AG09319 (cell line): ENCODE measurements at regions not wholly inside any gene's neighbourhood (a gene's known extent, or its start where the extent isn't known, plus 50 kb on each side); places are given as distances from the start of the nearest gene placed in this dataset.

Experiments
- DNase-seq: peaks from one replicate; pipeline ENCODE4 v3.0.0-alpha.2; 2010; ENCODE audit warnings: low read depth; ENCODE audit errors: extremely low read depth
- CTCF ChIP-seq: IDR thresholded peaks from 2 replicates; pipeline ENCODE4 v1.5.1; 2011; ENCODE audit warnings: low read depth, mild to moderate bottlenecking, inconsistent platforms, low read length, moderate library complexity

- no peak for TF ChIP-seq CTCF
- DNase-seq: peak; percentile 32
Observed at GRCh38 chr3:110027446-110028080, 690.2 kb upstream of the DPPA4 start.

DNA sequence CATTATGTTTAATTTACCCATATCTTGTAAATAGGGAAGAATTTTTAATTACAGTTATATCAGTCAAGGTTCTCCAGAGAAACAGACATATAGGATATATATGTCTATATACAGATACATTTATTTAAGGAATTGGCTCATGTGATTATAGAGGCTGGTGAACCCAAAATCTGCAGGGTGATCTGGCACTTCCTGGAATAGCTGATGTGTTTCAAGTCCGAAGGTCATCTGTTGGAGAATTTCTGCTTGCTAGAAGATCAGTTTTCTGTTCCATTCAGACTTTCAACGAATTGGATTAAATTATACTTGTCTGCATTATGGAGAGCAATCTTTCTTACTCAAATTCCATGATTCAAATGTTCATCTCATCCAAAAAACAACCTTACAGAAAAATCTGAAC is 694.6 kb upstream of the DPPA4 start:
- DNase-seq: no peak

DNA sequence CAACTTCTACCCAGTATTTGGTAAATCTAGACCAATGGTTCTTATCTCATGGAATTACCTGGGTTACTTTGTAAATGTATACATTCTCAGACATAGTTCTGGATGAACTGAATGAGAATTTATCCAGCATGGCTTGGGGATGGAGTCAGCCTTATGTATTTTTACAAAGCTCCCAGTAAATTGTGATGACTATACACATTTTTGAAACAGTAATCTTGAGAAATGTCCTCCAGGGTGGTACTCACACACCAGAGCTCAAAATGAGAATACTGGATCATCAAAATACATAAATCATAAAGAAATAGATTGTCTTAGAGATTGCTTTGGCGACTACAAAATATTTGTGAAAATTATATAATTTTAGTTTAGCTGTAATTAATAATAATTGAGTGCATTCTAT is 722.1 kb upstream of the DPPA4 start:
- no peak for DNase-seq
- no peak for TF ChIP-seq CTCF

More for the DNA sequence above, 694.6 kb upstream of the DPPA4 start:
- no peak for TF ChIP-seq CTCF

- no peak for TF ChIP-seq CTCF
- DNase-seq: peak; percentile 38
Observed at GRCh38 chr3:110062716-110063115, 725.4 kb upstream of the DPPA4 start.

- no peak for TF ChIP-seq CTCF
- DNase-seq: no peak
Observed at GRCh38 chr3:110063178-110063577, 725.8 kb upstream of the DPPA4 start.

DNA sequence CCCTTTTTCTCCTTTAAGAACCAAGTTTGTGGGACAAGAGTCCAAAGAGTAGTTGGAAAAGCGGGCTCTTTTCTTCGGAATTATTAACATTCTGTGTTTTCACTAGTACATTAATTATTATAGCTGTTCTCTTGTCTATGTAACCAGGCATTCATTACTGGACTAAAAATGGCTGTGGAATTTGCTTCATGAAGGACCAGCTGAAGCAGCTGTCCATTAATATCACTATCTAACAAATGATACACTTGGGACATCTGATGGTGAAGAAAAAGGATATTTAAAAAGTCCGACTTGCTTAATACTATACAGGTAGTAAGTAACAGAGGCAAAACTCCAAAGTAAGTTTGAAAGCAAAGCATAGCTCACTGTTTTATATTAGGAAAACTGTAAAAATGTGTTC is 728.9 kb upstream of the DPPA4 start:
- TF ChIP-seq CTCF: no peak
- DNase-seq: no peak

DNA sequence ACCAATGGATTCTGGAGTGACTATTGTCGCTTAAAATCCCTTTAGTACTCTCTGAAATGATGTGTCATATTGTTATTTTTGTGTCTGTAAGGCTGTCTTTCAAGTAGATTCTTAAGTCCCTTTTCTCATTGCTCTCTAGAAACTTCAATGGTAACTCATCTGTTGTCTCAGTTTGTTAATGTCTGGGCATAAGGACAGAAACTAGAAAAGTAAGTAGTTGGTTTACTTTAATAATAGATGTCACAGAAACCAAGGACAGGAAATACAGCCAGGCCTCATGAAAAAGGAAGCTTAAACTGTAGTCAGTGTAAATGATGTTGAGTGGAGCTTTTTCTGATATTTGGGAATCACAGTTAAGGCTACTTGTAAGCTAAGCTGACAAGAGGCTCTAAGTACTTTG is 730.2 kb upstream of the DPPA4 start:
- no peak for TF ChIP-seq CTCF
- DNase-seq: no peak
